ENCODE measurements at regions not wholly inside any gene's neighbourhood (a gene's known extent, or its start where the extent isn't known, plus 50 kb on each side); places are given as distances from the start of the nearest gene placed in this dataset.
"Not testable (repeated sequence)": the region's sequence is repeated elsewhere in the genome, so short reads cannot be mapped to it uniquely, and the experiment has no call there.

DNA sequence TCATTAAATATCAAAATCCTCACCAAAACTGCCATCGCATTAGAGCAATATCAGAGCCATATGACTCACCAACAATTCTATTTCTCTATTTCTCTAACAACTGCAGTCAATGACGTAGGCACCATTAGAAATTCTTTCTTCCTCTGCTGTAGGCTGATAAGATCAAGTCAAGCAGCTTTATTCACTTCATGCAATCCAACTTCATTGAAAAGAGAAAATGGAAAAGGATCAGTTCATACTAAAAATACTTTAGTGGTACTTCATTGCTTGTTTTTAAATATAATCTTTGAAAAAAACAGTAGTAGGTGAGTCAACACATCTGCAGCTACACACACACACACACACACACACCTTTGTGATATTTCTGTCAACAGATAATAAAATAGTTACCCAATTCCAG is 345.3 kb upstream of the TENM3 start:
- no TSS peak for BruUV-seq (replicated peaks)
- WGBS (ENCODE audit: low lambda C conversion rate): 21% methylated on average over 2 of the region's 2 CpGs
- DNase-seq (ENCODE audit: low spot score) (no peak), ATAC-seq (no peak), FAIRE-seq (no peak)
- Histone ChIP-seq H3K79me2 (ENCODE audit: insufficient read depth, low read length) (no peaks in the 10 kb centered on the region), H3K4me3 (replicated peaks in 1 of 3; ENCODE audit: insufficient read depth in 1 of 3, low read depth in 2 of 3, low read length in 3 of 3) (no peak overlapping the region), H3K4me1 (ENCODE audit: insufficient read depth, low read length) (no peaks in the 10 kb centered on the region), H3K27ac (ENCODE audit: extremely low read length, insufficient read depth, low read length) (no peak overlapping the region), H2AFZ (ENCODE audit: low read length) (no peak overlapping the region), H3K36me3 (replicated peaks in 1 of 2; ENCODE audit: control insufficient read depth in 1 of 2, insufficient read depth in 2 of 2, low read length in 2 of 2) (no peaks in the 10 kb centered on the region), H3K9ac (ENCODE audit: insufficient read depth, low read depth, low read length) (no peak overlapping the region), H3K27me3 (ENCODE audit: control insufficient read depth in 1 of 2, insufficient read depth in 2 of 2, low read length in 2 of 2) (no peaks in the 10 kb centered on the region; a peak in 1 of 5 replicates), H3K9me3 (ENCODE audit: low read length) (no peaks in the 10 kb centered on the region), H4K20me1 (ENCODE audit: insufficient read depth, low read length) (no peaks in the 10 kb centered on the region), H3K4me2 (ENCODE audit: low read depth, low read length) (no peak overlapping the region)
- POLR2A ChIA-PET: no interaction called here
- in situ Hi-C loops (cut with HindIII; ENCODE audit: extremely low pct_ligation_motif_present, low pct_unique_long_range_greater_than_20kb) (no loop called here), intact Hi-C loops (cut with micrococcal nuclease; ENCODE audit: unreplicated experiment) (no loop called here)
- TF ChIP-seq CREB1 (IDR thresholded peaks at IDR 0.05) (peak; percentile 66), CREB1 (CRISPR knock-in tag; IDR thresholded peaks at IDR 0.05) (no peak), JDP2 (CRISPR knock-in tag; IDR thresholded peaks at IDR 0.05; ENCODE audit: borderline replicate concordance) (no peak)
- CTCF ChIA-PET (ENCODE audit: low intra/inter-chr PET ratio, low total read pairs): no interaction called here

DNA sequence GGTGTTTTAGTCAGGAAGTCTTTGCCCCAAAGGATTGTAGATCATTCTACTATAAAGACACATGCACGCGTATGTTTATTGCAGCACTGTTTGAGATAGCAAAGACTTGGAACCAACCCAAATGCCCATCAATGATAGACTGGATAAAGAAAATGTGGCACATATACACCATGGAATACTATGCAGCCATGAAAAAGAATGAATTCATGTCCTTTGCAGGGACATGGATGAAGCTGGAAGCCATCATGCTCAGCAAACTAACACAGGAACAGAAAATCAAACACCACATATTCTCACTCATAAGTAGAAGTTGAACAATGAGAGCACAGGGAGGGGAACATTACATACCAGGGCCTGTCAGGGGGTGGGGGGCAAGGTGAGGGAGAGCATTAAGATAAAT is 340.8 kb upstream of the TENM3 start:
- H2AFZ ChIP-seq (ENCODE audit: low read length); H3K27ac ChIP-seq (ENCODE audit: extremely low read length, insufficient read depth, low read length); H3K4me3 ChIP-seq (replicated peaks in 1 of 3; ENCODE audit: insufficient read depth in 1 of 3, low read depth in 2 of 3, low read length in 3 of 3); H3K27me3 ChIP-seq (ENCODE audit: control insufficient read depth in 1 of 2, insufficient read depth in 2 of 2, low read length in 2 of 2); H3K4me1 ChIP-seq (ENCODE audit: insufficient read depth, low read length); H3K36me3 ChIP-seq (replicated peaks in 1 of 2; ENCODE audit: control insufficient read depth in 1 of 2, insufficient read depth in 2 of 2, low read length in 2 of 2); intact Hi-C loops (cut with micrococcal nuclease; ENCODE audit: unreplicated experiment); BruUV-seq (replicated peaks); H4K20me1 ChIP-seq (ENCODE audit: insufficient read depth, low read length); CTCF ChIA-PET (ENCODE audit: low intra/inter-chr PET ratio, low total read pairs); H3K4me2 ChIP-seq (ENCODE audit: low read depth, low read length); H3K9ac ChIP-seq (ENCODE audit: insufficient read depth, low read depth, low read length); DNase-seq (ENCODE audit: low spot score); H3K9me3 ChIP-seq (ENCODE audit: low read length); FAIRE-seq; in situ Hi-C loops (cut with HindIII; ENCODE audit: extremely low pct_ligation_motif_present, low pct_unique_long_range_greater_than_20kb); H3K79me2 ChIP-seq (ENCODE audit: insufficient read depth, low read length); POLR2A ChIA-PET; ATAC-seq: not testable (repeated sequence)
- 97% methylated on average over 2 of the region's 2 CpGs for WGBS (ENCODE audit: low lambda C conversion rate)

DNA sequence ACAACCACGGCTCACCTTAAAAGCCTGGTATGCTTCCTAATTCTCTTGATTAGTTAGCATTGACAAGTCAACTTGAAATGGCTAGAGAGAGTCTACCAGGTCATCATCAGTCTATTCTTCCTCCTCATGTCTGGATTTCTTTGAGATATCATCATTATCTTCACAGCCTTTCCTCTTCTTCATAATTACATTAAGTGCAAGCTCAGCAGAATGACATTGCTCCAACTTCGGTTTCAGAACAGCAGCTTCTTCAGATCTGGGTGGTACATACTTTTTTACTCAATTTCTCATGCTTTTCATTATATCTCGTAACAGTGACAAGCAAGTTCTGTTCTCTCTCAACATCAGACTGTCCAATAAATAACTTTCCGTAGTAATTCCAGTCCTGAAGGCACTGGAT is 337.5 kb upstream of the TENM3 start:
- Histone ChIP-seq H3K4me3 (replicated peaks in 1 of 3; ENCODE audit: insufficient read depth in 1 of 3, low read depth in 2 of 3, low read length in 3 of 3) (no peak overlapping the region), H3K4me1 (ENCODE audit: insufficient read depth, low read length) (no peaks in the 10 kb centered on the region), H3K9me3 (ENCODE audit: low read length) (no peaks in the 10 kb centered on the region; the same call in 1 of the 2 replicates), H3K36me3 (replicated peaks in 1 of 2; ENCODE audit: control insufficient read depth in 1 of 2, insufficient read depth in 2 of 2, low read length in 2 of 2) (no peaks in the 10 kb centered on the region), H3K27ac (ENCODE audit: extremely low read length, insufficient read depth, low read length) (no peak overlapping the region), H3K27me3 (ENCODE audit: control insufficient read depth in 1 of 2, insufficient read depth in 2 of 2, low read length in 2 of 2) (no peaks in the 10 kb centered on the region), H3K4me2 (ENCODE audit: low read depth, low read length) (no peak overlapping the region), H4K20me1 (ENCODE audit: insufficient read depth, low read length) (no peaks in the 10 kb centered on the region), H3K9ac (ENCODE audit: insufficient read depth, low read depth, low read length) (no peak overlapping the region), H3K79me2 (ENCODE audit: insufficient read depth, low read length) (no peaks in the 10 kb centered on the region), H2AFZ (ENCODE audit: low read length) (no peak overlapping the region)
- no peak for ATAC-seq
- no TSS peak for BruUV-seq (replicated peaks)
- no peak for FAIRE-seq
- TF ChIP-seq HHEX (CRISPR knock-in tag; IDR thresholded peaks at IDR 0.05) (no peak), MAFF (IDR thresholded peaks at IDR 0.05; ENCODE audit: low read depth, low read length) (peak; percentile 92), MAFK (conservative IDR thresholded peaks at IDR 0.05 in 1 of 2, IDR thresholded peaks at IDR 0.05 in 1 of 2; ENCODE audit: low read length in 2 of 2) (peak; percentile 85 to 95)
- ChIA-PET CTCF (ENCODE audit: low intra/inter-chr PET ratio, low total read pairs) (no interaction called here), POLR2A (no interaction called here)
- in situ Hi-C loops (cut with HindIII; ENCODE audit: extremely low pct_ligation_motif_present, low pct_unique_long_range_greater_than_20kb) (no loop called here), intact Hi-C loops (cut with micrococcal nuclease; ENCODE audit: unreplicated experiment) (no loop called here)
- WGBS (ENCODE audit: low lambda C conversion rate): 0% methylated on average over 4 of the region's 4 CpGs
- DNase-seq (ENCODE audit: low spot score): no peak

Data from HepG2 (cell line).